Renal cortex interstitium (tissue), 11 donors: ENCODE measurements at regions not wholly inside any gene's neighbourhood (a gene's known extent, or its start where the extent isn't known, plus 50 kb on each side); places are given as distances from the start of the nearest gene placed in this dataset.

ENCODE experiments used
- DNase-seq, 11 donors: peaks; one replicate each; pipeline ENCODE4 v3.0.0-alpha.2; 2013; ENCODE audit warnings: low read depth in 9 of 11, low spot score in 4 of 11; ENCODE audit errors: extremely low read depth in 1 of 11

DNA sequence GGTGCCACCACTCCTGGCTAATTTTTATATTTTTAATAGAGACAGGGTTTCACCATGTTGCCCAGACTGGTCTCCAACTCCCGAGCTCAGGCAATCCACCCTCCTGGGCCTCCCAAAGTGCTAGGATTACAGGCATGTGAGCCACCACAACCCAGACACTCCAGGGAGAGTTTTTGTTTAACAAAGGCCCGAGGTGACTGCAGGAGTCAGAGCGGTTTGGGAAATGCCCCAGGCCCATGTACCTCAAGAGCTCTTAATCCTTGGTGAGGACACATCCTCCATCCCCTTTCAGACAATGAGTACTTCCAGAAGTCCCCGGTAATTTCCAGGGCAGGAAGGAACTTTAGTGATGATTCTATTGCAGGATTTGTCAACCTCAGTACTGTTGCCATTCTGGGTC, 176.0 kb downstream of the ESRRB start:
- no peak for DNase-seq

- no peak for DNase-seq
Measured at GRCh38 chr14:76564471-76565422, 188.8 kb downstream of the ESRRB start.

DNA sequence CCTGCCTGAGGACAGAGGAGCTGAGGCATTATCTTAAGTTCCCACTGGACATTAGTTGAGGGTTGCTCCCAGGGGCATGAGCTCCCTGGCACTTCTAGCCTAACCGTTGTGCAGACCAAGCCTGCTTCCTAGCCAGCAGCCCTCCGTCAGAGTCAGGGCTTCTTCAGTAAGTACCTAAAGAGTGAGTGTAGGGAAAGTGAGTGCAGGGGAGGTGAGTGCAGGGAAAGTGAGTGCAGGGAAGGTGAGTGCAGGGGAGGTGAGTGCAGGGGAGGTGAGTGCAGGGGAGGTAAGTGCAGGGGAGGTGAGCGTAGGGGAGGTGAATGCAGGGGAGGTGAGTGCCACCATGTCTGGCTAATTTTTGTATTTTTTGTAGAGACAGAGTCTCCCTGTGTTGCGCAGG, 190.5 kb downstream of the ESRRB start:
- no peak for DNase-seq

DNA sequence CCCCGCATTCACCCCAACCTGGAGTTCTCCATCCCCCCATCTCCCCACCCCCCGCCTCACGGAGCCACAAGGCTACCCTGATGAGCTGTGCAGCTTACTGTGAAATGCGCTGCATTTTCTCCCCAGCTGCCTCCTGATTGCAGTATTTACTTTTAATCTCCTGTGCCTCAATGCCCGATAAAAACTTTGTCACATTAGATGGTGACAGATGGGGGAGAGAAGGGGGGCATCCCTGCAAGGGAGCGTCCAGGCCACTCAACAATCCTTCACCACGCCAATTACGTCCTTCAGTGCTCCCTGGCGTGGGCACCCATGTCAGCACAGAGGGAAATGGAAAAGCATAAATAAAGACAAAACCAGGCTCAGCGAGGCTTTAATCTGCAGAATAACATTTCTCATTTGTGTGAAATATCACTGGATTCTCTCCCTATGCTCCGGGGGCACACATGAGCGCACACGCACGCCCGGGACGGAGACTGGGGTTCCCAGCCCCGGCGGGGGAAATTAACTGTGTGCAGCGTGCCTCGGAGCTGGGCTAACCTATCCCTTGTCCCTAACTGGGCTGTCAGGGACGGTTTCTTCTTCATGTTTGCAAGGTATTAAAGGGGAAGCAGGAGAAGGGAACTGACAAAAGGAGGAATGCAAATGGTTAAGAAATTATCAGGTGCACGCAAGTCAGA, 186.7 kb upstream of the VASH1 start:
- DNase-seq: no peak

- no peak for DNase-seq
Measured at GRCh38 chr14:76575108-76575507, 186.2 kb upstream of the VASH1 start.

- no peak for DNase-seq
Measured at GRCh38 chr14:76576047-76576741, 185.1 kb upstream of the VASH1 start.

GRCh38 chr14:76577090-76577489, 184.2 kb upstream of the VASH1 start:
- no peak for DNase-seq

- no peak for DNase-seq
Measured at GRCh38 chr14:76577837-76578236, 183.4 kb upstream of the VASH1 start.

DNA sequence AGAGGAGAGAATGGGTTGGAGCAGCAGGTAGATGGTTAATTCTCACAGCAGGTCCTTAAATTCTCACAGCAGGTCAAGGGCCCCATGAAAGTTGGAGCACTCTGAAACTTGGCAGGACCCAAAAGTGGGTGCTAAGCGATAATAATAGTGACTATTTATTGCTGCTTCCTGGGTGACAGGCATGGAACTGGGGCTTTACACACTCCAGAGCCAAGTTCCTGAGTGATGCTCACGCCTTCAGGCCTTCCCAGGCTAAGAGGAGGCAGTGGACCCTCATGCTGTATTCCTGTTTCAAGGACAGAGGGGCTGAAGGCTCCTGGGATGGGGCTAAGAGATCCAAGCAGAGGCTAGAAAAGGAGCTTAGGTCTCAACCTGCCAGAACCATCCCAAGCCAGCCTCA, 180.9 kb upstream of the VASH1 start:
- no peak for DNase-seq

- DNase-seq: no peak
Measured at GRCh38 chr14:76580967-76581366, 180.3 kb upstream of the VASH1 start.

DNA sequence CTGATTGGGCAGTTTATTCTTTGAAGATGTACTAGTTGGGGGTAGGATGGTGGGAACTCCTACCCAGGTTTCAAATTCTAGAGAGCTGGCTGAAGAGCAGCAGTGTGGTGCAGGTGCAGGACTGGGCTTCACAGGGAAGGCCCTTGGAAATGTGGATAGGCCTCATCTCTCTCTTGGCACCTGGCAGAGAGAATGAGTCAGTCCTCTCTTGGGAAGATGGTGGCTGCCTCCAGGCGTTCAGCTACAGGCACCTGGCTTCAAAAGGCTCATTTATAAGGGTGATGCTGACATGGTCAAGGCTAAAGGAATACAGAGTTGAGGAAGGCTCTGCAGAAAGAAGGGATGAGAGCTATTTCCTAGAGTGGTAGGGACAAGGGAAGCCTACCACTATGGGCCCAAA, 179.7 kb upstream of the VASH1 start:
- DNase-seq: no peak

- no peak for DNase-seq
Measured at GRCh38 chr14:76582447-76582846, 178.8 kb upstream of the VASH1 start.

- no peak for DNase-seq
Measured at GRCh38 chr14:76583174-76583573, 178.1 kb upstream of the VASH1 start.

- DNase-seq: no peak
Measured at GRCh38 chr14:76583805-76584204, 177.5 kb upstream of the VASH1 start.

- peak; percentile 36 to 79 (median 60) for DNase-seq
Measured at GRCh38 chr14:76584271-76584702, 177.0 kb upstream of the VASH1 start.

DNA sequence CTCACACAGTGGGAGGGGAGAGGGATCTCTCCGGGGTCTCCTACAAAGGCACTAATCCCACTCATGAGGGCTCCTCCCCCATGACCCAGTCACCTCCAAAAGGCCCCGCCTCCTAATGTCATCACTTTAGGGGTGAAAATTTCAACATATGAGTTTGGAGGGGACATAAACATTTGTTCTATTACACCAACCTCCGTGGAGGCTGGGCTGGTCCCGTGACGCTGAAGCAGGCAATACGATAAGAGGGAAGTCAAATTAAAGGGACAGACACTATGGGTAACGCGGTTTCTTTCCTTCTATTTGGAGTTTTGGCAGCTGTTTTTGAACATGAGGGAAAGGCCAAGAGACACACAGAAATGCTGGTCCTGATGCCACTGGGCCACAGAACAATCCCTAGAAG, 175.7 kb upstream of the VASH1 start:
- no peak for DNase-seq

GRCh38 chr14:76589246-76589645, 172.0 kb upstream of the VASH1 start:
- DNase-seq: no peak

DNA sequence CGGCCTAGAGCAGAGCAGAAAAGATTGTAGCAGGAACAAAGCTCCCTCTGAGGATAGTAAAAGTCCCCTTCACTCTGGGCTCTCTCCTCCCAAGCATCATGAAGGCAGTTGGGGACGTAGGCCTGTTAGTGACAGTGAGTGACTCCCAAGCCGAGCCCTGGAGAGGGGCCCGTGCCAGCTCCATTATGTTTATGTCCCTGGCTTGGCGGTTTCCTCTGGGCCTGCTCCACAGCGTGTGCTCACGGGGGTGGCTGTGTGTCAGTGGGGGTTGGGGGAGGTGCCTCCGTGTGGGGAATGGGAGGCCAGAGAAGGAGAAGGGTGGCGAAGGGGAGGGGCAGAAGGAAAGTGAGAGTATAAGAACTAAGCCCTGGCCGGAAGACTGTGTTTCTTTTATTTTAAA, 170.0 kb upstream of the VASH1 start:
- peak in 1 of 11 donors; percentile 18 for DNase-seq

- no peak for DNase-seq
Measured at GRCh38 chr14:76595266-76595665, 166.0 kb upstream of the VASH1 start.

GRCh38 chr14:76597387-76597786, 163.9 kb upstream of the VASH1 start:
- no peak for DNase-seq
